A673 (cell line): ENCODE measurements at regions not wholly inside any gene's neighbourhood (a gene's known extent, or its start where the extent isn't known, plus 50 kb on each side); places are given as distances from the start of the nearest gene placed in this dataset.

Source experiments
- CTCF ChIP-seq: fragments of 300-800, 200-600 bp; sonication (generic); conservative IDR thresholded peaks from 2 replicates; pipeline ENCODE4 v1.5.1; 2017; ENCODE audit warnings: low read depth, mild to moderate bottlenecking, antibody characterized with exemption, low read length, moderate library complexity, mixed read lengths
- EZH2 ChIP-seq: fragments of 200-600 bp; sonication (generic); IDR thresholded peaks from 2 replicates; pipeline ENCODE4 v1.6.1; 2017; ENCODE audit warnings: borderline replicate concordance, low read depth, mild to moderate bottlenecking, mixed read lengths, antibody characterized with exemption, low read length; ENCODE audit not compliant: poor library complexity, severe bottlenecking

- TF ChIP-seq CTCF: no peak
- no peak for TF ChIP-seq EZH2
Measured at GRCh38 chr18:75128911-75129716, 79.8 kb downstream of the PTGR3 start.
